ENCODE measurements at regions not wholly inside any gene's neighbourhood (a gene's known extent, or its start where the extent isn't known, plus 50 kb on each side); places are given as distances from the start of the nearest gene placed in this dataset.

- peaks cover 3% of the 10 kb centered on the region for H3K27me3 Mint-ChIP-seq (ENCODE audit: unreplicated experiment)
- H3K9me3 Mint-ChIP-seq (ENCODE audit: unreplicated experiment), result no peaks in the 10 kb centered on the region
- peaks cover 6% of the 10 kb centered on the region for H3K4me1 Mint-ChIP-seq (ENCODE audit: unreplicated experiment)
- DNase-seq (ENCODE audit: low spot score), result no peak
- H3K27ac Mint-ChIP-seq (ENCODE audit: unreplicated experiment), result no peak overlapping the region
- H3K4me3 Mint-ChIP-seq (ENCODE audit: unreplicated experiment), result no peak overlapping the region
- TF ChIP-seq CTCF (IDR thresholded peaks at IDR 0.05; ENCODE audit: unreplicated experiment), result no peak
- no peaks in the 10 kb centered on the region for H3K36me3 Mint-ChIP-seq (ENCODE audit: low read depth, unreplicated experiment)
Measured at GRCh38 chr13:23516190-23516589, 54.0 kb upstream of the TNFRSF19 start.

DNA sequence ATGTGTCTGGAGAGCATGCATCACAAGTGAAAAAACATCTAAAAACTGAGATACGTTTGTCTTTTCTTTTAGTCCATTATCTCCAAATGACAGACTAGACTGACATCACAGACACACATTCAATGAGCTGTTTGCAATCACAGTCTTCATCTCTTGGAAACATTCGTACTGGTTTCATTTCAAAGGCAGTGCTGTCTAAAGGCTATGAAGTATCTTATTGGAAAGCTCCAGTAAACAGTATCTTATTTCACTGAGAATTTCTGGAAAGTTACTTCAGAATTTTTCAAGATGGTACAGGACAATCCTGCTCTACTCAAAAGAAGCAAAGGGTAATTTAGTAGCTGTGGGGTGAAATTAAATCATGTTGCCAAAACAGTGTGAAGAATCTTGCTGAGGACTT, 53.5 kb upstream of the TNFRSF19 start:
- H3K36me3 Mint-ChIP-seq (ENCODE audit: low read depth, unreplicated experiment), result no peaks in the 10 kb centered on the region
- no peak for DNase-seq (ENCODE audit: low spot score)
- no peak for TF ChIP-seq CTCF (IDR thresholded peaks at IDR 0.05; ENCODE audit: unreplicated experiment)
- no peak overlapping the region for H3K4me3 Mint-ChIP-seq (ENCODE audit: unreplicated experiment)
- H3K27me3 Mint-ChIP-seq (ENCODE audit: unreplicated experiment), result peaks cover 5% of the 10 kb centered on the region
- no peak overlapping the region for H3K27ac Mint-ChIP-seq (ENCODE audit: unreplicated experiment)
- H3K9me3 Mint-ChIP-seq (ENCODE audit: unreplicated experiment), result no peaks in the 10 kb centered on the region
- H3K4me1 Mint-ChIP-seq (ENCODE audit: unreplicated experiment), result peaks cover 6% of the 10 kb centered on the region

DNA sequence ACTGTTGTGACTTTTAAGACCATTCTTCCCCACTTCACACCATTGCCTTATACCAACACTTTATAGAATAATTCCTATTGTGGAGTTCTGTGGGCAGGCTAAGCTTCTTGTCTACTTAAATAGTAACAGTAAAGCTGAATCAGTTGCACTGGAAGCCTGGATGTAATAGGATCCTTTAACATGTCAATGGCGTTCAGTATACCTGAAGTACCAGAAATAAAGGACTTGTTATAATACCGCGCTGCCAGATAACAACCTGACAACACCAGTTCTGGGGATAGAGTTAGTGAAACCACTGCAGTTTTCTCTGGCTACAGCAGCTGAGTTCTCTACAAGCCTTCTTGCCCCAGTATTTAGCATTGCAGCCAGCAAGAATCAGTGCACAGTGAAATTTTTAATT, 52.0 kb upstream of the TNFRSF19 start:
- TF ChIP-seq CTCF (IDR thresholded peaks at IDR 0.05; ENCODE audit: unreplicated experiment), result no peak
- Mint-ChIP-seq H3K9me3 (ENCODE audit: unreplicated experiment) (no peaks in the 10 kb centered on the region), H3K27me3 (ENCODE audit: unreplicated experiment) (peaks cover 3% of the 10 kb centered on the region), H3K4me1 (ENCODE audit: unreplicated experiment) (peaks cover 6% of the 10 kb centered on the region), H3K27ac (ENCODE audit: unreplicated experiment) (no peak overlapping the region), H3K36me3 (ENCODE audit: low read depth, unreplicated experiment) (no peaks in the 10 kb centered on the region), H3K4me3 (ENCODE audit: unreplicated experiment) (no peak overlapping the region)
- DNase-seq (ENCODE audit: low spot score), result no peak

All from endothelial cell (in vitro differentiated cells).